GM12878 (cell line): ENCODE measurements at regions not wholly inside any gene's neighbourhood (a gene's known extent, or its start where the extent isn't known, plus 50 kb on each side); places are given as distances from the start of the nearest gene placed in this dataset.

Experiments
- EGR1 ChIP-seq, 2 experiments: IDR thresholded peaks; 1 replicate in 1 of 2; 2 replicates in 1 of 2; pipeline ENCODE4 v1.6.1; 2011 to 2012; ENCODE audit warnings: low read depth in 2 of 2, low read length in 2 of 2, borderline replicate concordance in 1 of 2, mild to moderate bottlenecking in 1 of 2, moderate library complexity in 1 of 2
- EZH2 ChIP-seq: IDR thresholded peaks from 2 replicates; pipeline ENCODE4 v1.6.1; 2012; ENCODE audit warnings: low read depth, mild to moderate bottlenecking, control low read depth, inconsistent platforms, low read length, borderline replicate concordance; ENCODE audit not compliant: control insufficient read depth
- HDGF ChIP-seq: fragments of 450-650 bp; IDR thresholded peaks from 2 replicates; pipeline ENCODE4 v1.6.1; 2016; ENCODE audit warnings: antibody characterized with exemption
- RAD21 ChIP-seq: IDR thresholded peaks from 2 replicates; pipeline ENCODE4 v1.6.1; 2011; ENCODE audit warnings: mild to moderate bottlenecking, low read depth, low read length, moderate library complexity; ENCODE audit not compliant: insufficient read depth
- USF1 ChIP-seq: IDR thresholded peaks from 2 replicates; pipeline ENCODE4 v1.6.1; 2011; ENCODE audit warnings: borderline replicate concordance, low read depth, mild to moderate bottlenecking, moderate library complexity, mixed read lengths, low read length; ENCODE audit not compliant: insufficient read depth; ENCODE audit errors: extremely low read length

- TF ChIP-seq EGR1 (IDR thresholded peaks at IDR 0.05; ENCODE audit: borderline replicate concordance in 1 of 2, low read depth in 2 of 2, low read length in 2 of 2) = no peak
- no peak for TF ChIP-seq RAD21
- TF ChIP-seq EZH2 = no peak
- no peak for TF ChIP-seq HDGF
- no peak for TF ChIP-seq USF1
These were observed 353.4 kb downstream of the LNPK start for GRCh38 chr2:175648577-175649063.
